ENCODE measurements at regions not wholly inside any gene's neighbourhood (a gene's known extent, or its start where the extent isn't known, plus 50 kb on each side); places are given as distances from the start of the nearest gene placed in this dataset.

- no peaks in the 10 kb centered on the region for H3K79me1 ChIP-seq (ENCODE audit: low read depth in 1 of 2, low read length in 2 of 2)
- H4K5ac ChIP-seq (ENCODE audit: low read depth, low read length), result no peak overlapping the region
- no peak overlapping the region for H4K8ac ChIP-seq (ENCODE audit: low read depth in 2 of 2, low read length in 2 of 2)
- no peak overlapping the region for H2BK15ac ChIP-seq (ENCODE audit: low read depth, low read length)
- H3K36me3 ChIP-seq (ENCODE audit: control insufficient read depth, insufficient read depth, low read length), result no peaks in the 10 kb centered on the region
- H2AK5ac ChIP-seq (ENCODE audit: low read depth, low read length), result no peak overlapping the region
- no peak overlapping the region for H3K56ac ChIP-seq (ENCODE audit: extremely low read depth, insufficient read depth, low read length)
- TF ChIP-seq FOS (IDR thresholded peaks at IDR 0.05; ENCODE audit: low read depth, low read length) (no peak), MAFK (IDR thresholded peaks at IDR 0.05; ENCODE audit: low read depth, low read length) (no peak), RCOR1 (IDR thresholded peaks at IDR 0.05; ENCODE audit: insufficient replicate concordance, low read length) (no peak), RFX5 (IDR thresholded peaks at IDR 0.05; ENCODE audit: low read depth, low read length) (no peak), SMC3 (IDR thresholded peaks at IDR 0.05; ENCODE audit: low read depth, low read length) (no peak), USF2 (IDR thresholded peaks at IDR 0.05; ENCODE audit: low read depth, low read length) (no peak), MAZ (IDR thresholded peaks at IDR 0.05; ENCODE audit: borderline replicate concordance, low read depth, low read length) (no peak), POLR2A (IDR thresholded peaks at IDR 0.05; ENCODE audit: low read depth, low read length) (no peak), CEBPB (IDR thresholded peaks at IDR 0.05; ENCODE audit: low read depth, low read length) (no peak), RAD21 (IDR thresholded peaks at IDR 0.05; ENCODE audit: low read length) (no peak)
- no TSS peak for BruUV-seq (replicated peaks)
- H2AK9ac ChIP-seq (replicated peaks; ENCODE audit: low read depth, low read length, poor library complexity), result no peak overlapping the region
- no peak overlapping the region for H2BK20ac ChIP-seq (ENCODE audit: low read depth, low read length)
- no peak overlapping the region for H3K4me2 ChIP-seq (ENCODE audit: low read depth, low read length)
- 48% methylated on average over 4 of the region's 10 CpGs; no CpG with 5 or more reads in 1 of the 2 experiments for WGBS, 2 experiments (ENCODE audit: extremely low coverage in 2 of 2, insufficient read length in 1 of 2)
- H3K4me3 ChIP-seq (ENCODE audit: insufficient read depth, low read depth, low read length), result no peak overlapping the region
- H2BK5ac ChIP-seq (ENCODE audit: low read depth, low read length, poor library complexity, severe bottlenecking), result no peak overlapping the region
- no peak overlapping the region for H3K23ac ChIP-seq (ENCODE audit: low read depth, low read length)
- H3K4ac ChIP-seq (ENCODE audit: low read depth, low read length), result no peak overlapping the region
- H4K91ac ChIP-seq (ENCODE audit: insufficient read depth, low read depth, low read length), result no peak overlapping the region
- H3K14ac ChIP-seq (replicated peaks; ENCODE audit: low read depth, low read length), result no peak overlapping the region
- H4K20me1 ChIP-seq (ENCODE audit: insufficient read depth, low read length), result no peaks in the 10 kb centered on the region
- no peaks in the 10 kb centered on the region for H3K27me3 ChIP-seq (ENCODE audit: control insufficient read depth, insufficient read depth, low read length)
- CTCF ChIA-PET, result no interaction called here
- intact Hi-C loops (cut with micrococcal nuclease) (no loop called here), dilution Hi-C loops (cut with HindIII; ENCODE audit: low sequenced_read_pairs, unreplicated experiment) (no loop called here), in situ Hi-C loops (cut with MboI; ENCODE audit: low sequenced_read_pairs) (no loop called here)
- POLR2A ChIA-PET (ENCODE audit: unreplicated experiment), result no interaction called here
- peaks cover 42% of the 10 kb centered on the region for H3K9me3 ChIP-seq (ENCODE audit: control insufficient read depth, insufficient read depth, low read length)
- no peak overlapping the region for H3K9ac ChIP-seq (ENCODE audit: low read depth, low read length)
- ATAC-seq (ENCODE audit: low read depth) (no peak), DNase-seq (no peak)
- H3K9me1 ChIP-seq (ENCODE audit: insufficient read depth, low read length), result no peaks in the 10 kb centered on the region
- no peak overlapping the region for H2AFZ ChIP-seq (replicated peaks; ENCODE audit: low read length, poor library complexity)
- no peak overlapping the region for H2BK120ac ChIP-seq (ENCODE audit: low read depth, low read length)
- H3K27ac ChIP-seq (ENCODE audit: insufficient read depth, low read length), result no peak overlapping the region
- H3K18ac ChIP-seq (ENCODE audit: low read depth, low read length), result no peak overlapping the region
- no peaks in the 10 kb centered on the region for H3K4me1 ChIP-seq (ENCODE audit: control insufficient read depth, insufficient read depth, low read length)
Measured at GRCh38 chr19:30165228-30165813, 206.9 kb upstream of the ZNF536 start.

All from IMR-90 (cell line).